ENCODE measurements at regions not wholly inside any gene's neighbourhood (a gene's known extent, or its start where the extent isn't known, plus 50 kb on each side); places are given as distances from the start of the nearest gene placed in this dataset.

DNA sequence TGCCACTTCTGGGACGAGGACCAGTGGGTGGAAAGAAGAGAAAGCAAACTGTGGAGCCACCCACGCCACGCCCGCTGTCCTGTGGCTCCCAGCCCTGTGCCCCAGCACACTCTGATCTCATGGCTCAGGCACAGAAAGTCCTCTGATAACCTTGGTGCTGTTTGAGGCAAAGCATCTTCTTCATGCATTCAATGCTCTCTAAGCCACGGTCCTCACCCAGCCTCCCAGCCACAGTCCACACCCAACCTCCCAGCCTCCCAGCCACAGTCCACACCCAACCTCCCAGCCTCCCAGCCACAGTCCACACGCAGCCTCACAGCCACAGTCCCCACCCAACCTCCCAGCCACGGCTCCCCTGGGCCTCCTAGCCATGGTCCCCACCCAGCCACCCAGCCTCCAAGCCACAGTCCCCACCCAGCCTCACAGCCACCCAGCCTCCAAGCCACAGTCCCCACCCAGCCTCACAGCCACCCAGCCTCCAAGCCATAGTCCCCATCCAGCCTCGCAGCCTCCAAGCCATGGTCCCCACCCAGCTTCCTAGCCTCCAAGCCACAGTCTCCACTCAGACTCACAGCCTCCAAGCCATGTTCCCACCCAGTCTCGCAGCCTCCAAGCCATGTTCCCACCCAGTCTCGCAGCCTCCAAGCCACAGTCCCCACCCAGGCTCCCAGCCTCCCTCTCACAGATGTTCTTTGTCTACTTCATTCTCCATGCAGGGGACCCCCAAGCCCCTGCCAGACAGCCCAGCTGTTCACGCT is 74.9 kb downstream of the SOX1 start:
- intact Hi-C loops (cut with micrococcal nuclease): no loop called here
- no peak overlapping the region for H3K4me3 Mint-ChIP-seq
- no peaks in the 10 kb centered on the region for H3K9me3 Mint-ChIP-seq
- H3K27ac Mint-ChIP-seq: no peak overlapping the region
- no peaks in the 10 kb centered on the region for H3K4me1 Mint-ChIP-seq (ENCODE audit: low read depth)
- no peak for DNase-seq (ENCODE audit: low spot score)
- H3K36me3 Mint-ChIP-seq (ENCODE audit: low read depth): no peaks in the 10 kb centered on the region
- H3K27me3 Mint-ChIP-seq (ENCODE audit: insufficient read depth): peaks cover 4% of the 10 kb centered on the region

DNA sequence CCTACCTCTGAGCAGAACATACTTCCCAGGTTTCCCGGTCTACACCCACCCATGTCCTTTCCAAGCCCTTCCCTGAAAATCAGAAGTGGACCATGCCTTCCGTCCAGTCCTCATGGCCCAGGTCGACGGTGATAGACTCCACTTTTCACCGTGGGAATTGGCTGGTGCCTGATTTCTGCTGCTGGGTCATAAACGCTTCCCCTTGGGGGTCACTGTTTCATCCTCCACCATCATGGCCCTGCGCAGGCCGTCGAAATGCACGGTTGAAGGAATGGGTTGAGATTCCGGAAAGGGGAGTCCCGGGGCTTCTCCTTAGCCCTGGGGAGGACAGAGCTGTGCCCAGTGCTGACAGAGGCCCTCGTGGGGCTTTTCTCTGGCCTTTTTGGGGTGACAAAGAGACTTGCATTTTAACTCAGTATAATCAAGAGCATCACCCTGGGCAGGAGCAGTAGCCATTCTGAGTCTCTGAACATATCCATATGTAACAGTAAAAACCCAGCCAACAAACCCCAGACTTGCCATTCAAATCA is 75.5 kb downstream of the SOX1 start:
- no peaks in the 10 kb centered on the region for H3K9me3 Mint-ChIP-seq
- no peaks in the 10 kb centered on the region for H3K36me3 Mint-ChIP-seq (ENCODE audit: low read depth)
- no peaks in the 10 kb centered on the region for H3K4me1 Mint-ChIP-seq (ENCODE audit: low read depth)
- peaks cover 4% of the 10 kb centered on the region for H3K27me3 Mint-ChIP-seq (ENCODE audit: insufficient read depth)
- no peak for DNase-seq (ENCODE audit: low spot score)
- no peak overlapping the region for H3K27ac Mint-ChIP-seq
- H3K4me3 Mint-ChIP-seq: no peak overlapping the region
- intact Hi-C loops (cut with micrococcal nuclease): no loop called here

GRCh38 chr13:112143046-112143752 is 76.2 kb downstream of the SOX1 start:
- Mint-ChIP-seq H3K27me3 (ENCODE audit: insufficient read depth) (peaks cover 4% of the 10 kb centered on the region), H3K9me3 (peaks cover 4% of the 10 kb centered on the region), H3K27ac (no peak overlapping the region), H3K4me1 (ENCODE audit: low read depth) (no peaks in the 10 kb centered on the region), H3K4me3 (no peak overlapping the region), H3K36me3 (ENCODE audit: low read depth) (no peaks in the 10 kb centered on the region)
- intact Hi-C loops (cut with micrococcal nuclease): no loop called here
- DNase-seq (ENCODE audit: low spot score): no peak

DNA sequence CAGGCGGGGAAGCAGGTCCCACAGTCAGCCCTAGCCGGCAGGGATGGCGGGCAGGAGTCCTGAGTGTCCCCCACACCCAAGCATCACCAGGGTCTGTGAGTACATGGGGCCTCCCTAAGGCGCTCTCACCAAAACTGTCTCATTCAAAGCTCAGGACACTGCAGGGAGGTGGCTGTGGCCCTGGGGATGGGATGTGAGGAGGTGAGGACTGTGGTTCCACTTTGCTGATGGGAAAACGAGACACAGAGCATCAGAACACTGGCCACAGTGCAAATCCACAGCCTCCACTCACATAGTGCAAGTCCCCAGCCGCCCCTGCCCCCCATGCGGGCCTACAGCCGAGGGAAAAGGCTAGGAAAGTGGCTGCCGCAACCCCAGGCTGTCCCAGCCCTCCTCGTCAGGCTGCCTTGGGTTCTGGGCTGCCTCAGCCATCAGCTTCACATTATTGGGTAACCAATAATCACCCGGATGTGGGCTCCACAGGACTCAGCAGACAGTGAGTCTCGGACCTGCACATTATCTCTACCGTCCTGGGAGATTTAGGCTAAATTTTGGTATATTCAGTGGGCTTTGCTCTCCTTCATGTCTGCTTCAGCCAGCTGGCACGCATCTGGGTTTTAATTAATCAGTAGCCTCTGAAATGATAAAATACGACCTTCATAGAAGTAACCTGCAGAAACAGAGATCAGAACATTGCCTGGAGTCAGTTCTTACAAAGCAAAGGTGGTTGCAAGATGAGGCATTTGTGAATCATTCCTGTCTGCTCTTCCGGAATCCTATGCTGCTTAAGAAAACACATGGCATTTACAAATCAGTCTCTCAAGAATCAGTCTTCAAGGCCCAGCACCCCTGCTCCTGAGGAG is 77.0 kb downstream of the SOX1 start:
- Mint-ChIP-seq H3K4me3 (no peak overlapping the region), H3K36me3 (ENCODE audit: low read depth) (no peaks in the 10 kb centered on the region), H3K27me3 (ENCODE audit: insufficient read depth) (peaks cover 4% of the 10 kb centered on the region), H3K4me1 (ENCODE audit: low read depth) (no peaks in the 10 kb centered on the region), H3K27ac (no peak overlapping the region), H3K9me3 (peaks cover 12% of the 10 kb centered on the region)
- intact Hi-C loops (cut with micrococcal nuclease): no loop called here
- DNase-seq (ENCODE audit: low spot score): no peak

DNA sequence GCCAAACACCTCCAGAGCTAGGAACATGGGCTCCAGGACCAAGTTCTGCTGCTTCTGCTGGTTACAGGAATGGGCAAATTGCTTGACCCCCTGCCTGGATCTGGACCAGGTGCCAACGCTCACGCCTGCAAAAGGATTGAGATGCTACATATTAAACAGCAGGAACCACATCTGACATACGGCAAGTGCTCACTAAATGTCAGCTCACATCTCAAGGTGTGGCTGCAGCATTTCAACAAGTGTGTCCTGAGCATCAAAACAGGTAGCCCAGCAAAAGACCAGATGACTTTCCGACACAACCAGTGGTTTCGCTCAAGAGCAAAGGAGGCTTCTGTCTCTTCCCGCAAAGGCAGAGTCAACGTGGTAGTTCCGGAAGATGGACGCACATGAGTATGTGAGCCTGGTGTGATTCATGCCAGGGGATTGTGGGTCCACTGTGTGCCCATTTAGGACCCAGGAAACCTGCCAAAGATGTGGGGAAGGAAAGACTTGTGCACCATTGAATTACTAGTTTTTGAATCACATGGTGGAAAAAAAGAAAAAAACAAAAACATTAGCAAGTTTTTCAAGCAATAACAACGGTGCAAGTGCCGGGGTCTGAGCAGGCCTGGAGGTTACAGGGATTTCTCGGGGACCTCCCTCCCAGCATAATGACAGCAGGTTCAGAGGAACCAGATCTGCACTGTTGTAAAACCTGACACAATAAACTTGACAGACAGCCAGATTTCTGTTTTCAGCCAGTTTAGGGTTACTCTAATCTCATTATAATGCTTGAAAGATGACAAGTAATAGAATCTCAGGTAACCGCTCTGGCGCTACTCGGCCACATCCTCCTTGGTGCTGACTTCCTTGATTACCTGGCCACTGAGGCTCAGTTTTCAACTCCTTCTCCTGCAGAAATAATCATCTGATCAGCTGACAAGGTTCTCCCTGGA is 77.9 kb downstream of the SOX1 start:
- no peak for DNase-seq (ENCODE audit: low spot score)
- Mint-ChIP-seq H3K36me3 (ENCODE audit: low read depth) (no peaks in the 10 kb centered on the region), H3K4me3 (no peak overlapping the region), H3K4me1 (ENCODE audit: low read depth) (no peaks in the 10 kb centered on the region), H3K27me3 (ENCODE audit: insufficient read depth) (peaks cover 4% of the 10 kb centered on the region), H3K9me3 (peaks cover 18% of the 10 kb centered on the region), H3K27ac (no peak overlapping the region)
- intact Hi-C loops (cut with micrococcal nuclease): no loop called here

GRCh38 chr13:112145551-112146360 is 78.8 kb downstream of the SOX1 start:
- H3K4me3 Mint-ChIP-seq: no peak overlapping the region
- intact Hi-C loops (cut with micrococcal nuclease): no loop called here
- H3K4me1 Mint-ChIP-seq (ENCODE audit: low read depth): no peaks in the 10 kb centered on the region
- no peak overlapping the region for H3K27ac Mint-ChIP-seq
- H3K27me3 Mint-ChIP-seq (ENCODE audit: insufficient read depth): peaks cover 2% of the 10 kb centered on the region
- no peak for DNase-seq (ENCODE audit: low spot score)
- peaks cover 21% of the 10 kb centered on the region for H3K9me3 Mint-ChIP-seq
- no peaks in the 10 kb centered on the region for H3K36me3 Mint-ChIP-seq (ENCODE audit: low read depth)

- no peaks in the 10 kb centered on the region for H3K36me3 Mint-ChIP-seq (ENCODE audit: low read depth)
- peaks cover 21% of the 10 kb centered on the region for H3K9me3 Mint-ChIP-seq
- H3K27ac Mint-ChIP-seq: no peak overlapping the region
- intact Hi-C loops (cut with micrococcal nuclease): no loop called here
- DNase-seq (ENCODE audit: low spot score): no peak
- no peaks in the 10 kb centered on the region for H3K27me3 Mint-ChIP-seq (ENCODE audit: insufficient read depth)
- H3K4me3 Mint-ChIP-seq: no peak overlapping the region
- no peaks in the 10 kb centered on the region for H3K4me1 Mint-ChIP-seq (ENCODE audit: low read depth)
Measured at GRCh38 chr13:112150352-112150751, 83.4 kb downstream of the SOX1 start.

GRCh38 chr13:112152846-112153245 is 85.9 kb downstream of the SOX1 start:
- Mint-ChIP-seq H3K4me1 (ENCODE audit: low read depth) (no peaks in the 10 kb centered on the region), H3K36me3 (ENCODE audit: low read depth) (no peaks in the 10 kb centered on the region), H3K27ac (no peak overlapping the region), H3K4me3 (no peak overlapping the region), H3K9me3 (peaks cover 20% of the 10 kb centered on the region), H3K27me3 (ENCODE audit: insufficient read depth) (no peaks in the 10 kb centered on the region)
- intact Hi-C loops (cut with micrococcal nuclease): no loop called here
- DNase-seq (ENCODE audit: low spot score): no peak

DNA sequence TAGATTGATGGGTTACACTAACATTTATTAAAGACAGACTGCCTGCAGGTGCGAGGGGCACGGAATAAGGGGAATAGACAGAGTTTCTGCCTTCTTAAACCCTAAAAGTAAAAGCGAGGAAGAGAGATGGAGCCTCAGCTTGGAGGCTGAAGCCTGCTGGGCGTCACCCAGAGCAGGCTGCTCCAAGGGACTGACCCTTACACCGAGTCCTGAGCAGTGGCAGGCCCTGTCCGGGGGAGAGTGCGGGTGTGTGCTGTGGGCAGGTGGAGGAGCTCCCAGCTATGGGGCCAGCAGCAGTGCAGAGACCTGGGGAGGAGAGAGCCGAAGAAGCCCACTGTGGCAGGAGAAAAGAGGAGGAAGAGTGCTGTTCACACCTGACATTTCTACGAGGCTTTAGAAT is 86.4 kb downstream of the SOX1 start:
- no peaks in the 10 kb centered on the region for H3K36me3 Mint-ChIP-seq (ENCODE audit: low read depth)
- intact Hi-C loops (cut with micrococcal nuclease): no loop called here
- no peaks in the 10 kb centered on the region for H3K27me3 Mint-ChIP-seq (ENCODE audit: insufficient read depth)
- H3K4me1 Mint-ChIP-seq (ENCODE audit: low read depth): no peaks in the 10 kb centered on the region
- DNase-seq (ENCODE audit: low spot score): no peak
- no peak overlapping the region for H3K4me3 Mint-ChIP-seq
- H3K27ac Mint-ChIP-seq: no peak overlapping the region
- peaks cover 15% of the 10 kb centered on the region for H3K9me3 Mint-ChIP-seq

- DNase-seq (ENCODE audit: low spot score): no peak
- Mint-ChIP-seq H3K27me3 (ENCODE audit: insufficient read depth) (no peaks in the 10 kb centered on the region), H3K4me1 (ENCODE audit: low read depth) (no peaks in the 10 kb centered on the region), H3K36me3 (ENCODE audit: low read depth) (no peaks in the 10 kb centered on the region), H3K4me3 (no peak overlapping the region), H3K27ac (no peak overlapping the region), H3K9me3 (peaks cover 10% of the 10 kb centered on the region)
- intact Hi-C loops (cut with micrococcal nuclease): no loop called here
Measured at GRCh38 chr13:112153846-112154245, 86.9 kb downstream of the SOX1 start.

DNA sequence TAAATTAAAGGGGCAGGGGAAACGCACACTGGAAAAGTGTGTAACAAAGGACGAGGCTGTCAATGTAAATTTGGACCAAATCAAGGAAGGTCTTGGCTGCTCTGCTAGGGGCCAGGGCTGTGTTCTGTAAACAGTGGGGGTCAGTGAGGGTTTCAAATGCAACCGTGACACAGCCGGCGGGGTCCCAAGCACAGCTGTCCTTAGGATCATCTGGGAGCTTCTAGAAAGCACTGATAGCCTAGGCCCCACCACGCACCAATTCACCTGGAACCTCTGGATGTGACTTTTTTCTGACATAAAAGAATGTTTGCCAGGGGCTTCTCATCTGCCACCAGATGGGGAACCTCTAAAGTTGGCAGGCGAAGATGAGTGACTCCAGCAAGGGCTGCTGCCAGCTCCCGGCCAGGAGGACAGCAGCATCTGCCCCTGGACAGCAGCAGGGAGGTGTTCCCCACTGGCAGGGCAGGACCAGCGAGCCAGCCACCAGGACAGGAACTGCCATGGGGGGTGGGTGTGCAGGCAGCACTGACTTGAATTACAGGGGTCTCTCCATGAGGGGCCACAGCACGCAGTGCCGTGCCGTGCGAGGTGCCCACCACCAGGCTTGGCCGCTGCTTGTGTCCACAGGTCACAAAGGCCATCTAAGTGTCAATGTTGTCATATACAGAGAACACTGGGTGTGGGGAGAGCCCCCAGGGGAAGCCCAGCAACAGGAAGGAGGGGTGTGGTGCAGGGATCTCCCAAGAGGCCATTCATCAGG is 87.5 kb downstream of the SOX1 start:
- H3K27me3 Mint-ChIP-seq (ENCODE audit: insufficient read depth): no peaks in the 10 kb centered on the region
- H3K27ac Mint-ChIP-seq: no peak overlapping the region
- no peaks in the 10 kb centered on the region for H3K36me3 Mint-ChIP-seq (ENCODE audit: low read depth)
- no peaks in the 10 kb centered on the region for H3K4me1 Mint-ChIP-seq (ENCODE audit: low read depth)
- H3K9me3 Mint-ChIP-seq: peaks cover 5% of the 10 kb centered on the region
- no peak overlapping the region for H3K4me3 Mint-ChIP-seq
- DNase-seq (ENCODE audit: low spot score): no peak
- intact Hi-C loops (cut with micrococcal nuclease): no loop called here
